ENCODE measurements at regions not wholly inside any gene's neighbourhood (a gene's known extent, or its start where the extent isn't known, plus 50 kb on each side); places are given as distances from the start of the nearest gene placed in this dataset.

DNA sequence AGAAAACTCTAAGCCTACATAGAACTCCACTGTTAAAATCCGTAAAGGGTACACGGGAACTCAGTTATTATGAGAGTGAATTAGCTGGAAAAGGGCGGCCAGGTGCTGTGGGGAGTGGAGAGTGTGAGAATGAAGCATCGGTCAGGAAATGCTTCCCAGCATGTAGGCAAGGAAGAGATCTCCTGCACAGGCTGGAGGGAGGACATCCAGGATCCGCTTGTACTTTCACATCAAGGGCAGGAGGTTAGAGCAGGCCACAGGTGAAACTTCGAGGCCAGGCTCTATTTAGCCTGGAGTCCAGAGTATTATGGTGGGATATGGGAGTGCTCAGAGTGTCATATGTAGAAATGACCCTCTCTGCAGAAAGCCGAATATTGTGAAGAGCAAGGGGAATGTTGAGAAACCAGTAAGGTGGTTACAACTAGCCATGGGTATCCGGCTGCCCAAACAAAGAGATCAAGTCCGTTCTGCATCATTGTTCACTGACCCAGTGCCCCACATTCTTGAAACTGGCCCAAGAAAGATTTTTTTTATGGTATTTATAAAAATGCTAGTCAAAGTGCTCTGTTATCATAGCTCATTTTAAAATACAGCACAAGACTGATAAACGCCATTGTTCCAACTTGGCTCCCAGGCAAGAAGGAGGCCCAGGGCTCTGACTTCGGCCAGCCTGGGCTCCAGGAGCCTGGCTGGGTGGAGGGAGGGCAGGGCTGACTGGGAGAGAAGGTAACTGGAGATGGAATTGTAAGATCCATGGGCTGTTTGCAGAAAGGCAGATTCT, 79.4 kb upstream of the HIF1A start:
- WGBS, 10 experiments = 78 to 90% (median 81%) methylated on average over 1 to 11 of the region's 11 CpGs; no CpG with 5 or more reads in 1 of the 10 experiments

DNA sequence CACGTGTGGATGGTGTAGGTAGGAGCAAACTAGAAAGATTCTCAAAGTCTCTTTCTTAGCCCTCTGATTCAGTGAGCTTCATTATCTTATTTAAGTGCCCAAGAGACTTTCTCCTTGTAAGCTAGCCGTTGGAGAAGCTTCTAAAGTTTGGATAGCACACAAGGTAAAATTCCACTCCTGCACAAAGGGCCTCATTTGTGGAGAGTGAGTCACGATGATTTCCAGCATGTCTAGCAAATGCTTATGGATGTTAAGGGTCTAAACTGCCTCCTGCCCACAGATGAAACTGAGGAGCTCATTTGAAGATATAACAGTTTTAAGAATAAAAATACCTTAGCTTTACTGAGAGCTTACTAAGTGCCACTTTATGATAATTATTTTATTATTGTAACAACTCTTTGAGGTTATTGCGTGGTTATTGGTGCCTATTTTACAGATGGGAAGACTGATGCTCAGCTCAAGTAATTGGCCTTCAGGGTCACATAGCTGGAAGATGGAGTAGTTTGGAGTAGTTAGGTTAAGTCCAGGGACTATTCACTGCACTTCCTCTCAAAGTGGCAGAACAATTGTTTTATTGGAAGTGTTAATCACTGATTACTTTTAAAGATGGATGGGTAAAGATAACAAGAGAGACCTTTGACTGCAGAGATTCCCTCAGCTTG, 78.7 kb upstream of the HIF1A start:
- in situ Hi-C loops (cut with MboI; ENCODE audit: low pct_unique_long_range_greater_than_20kb in 2 of 9, low sequenced_read_pairs in 9 of 9, unreplicated experiment in 9 of 9) = no loop called here
- 30 to 100% (median 80%) methylated on average over 1 to 4 of the region's 4 CpGs; no CpG with 5 or more reads in 2 of the 10 experiments for WGBS, 10 experiments
- Histone ChIP-seq H3K4me3 (no peak overlapping the region), H3K27ac (no peak overlapping the region), H3K4me1 (replicated peaks in 1 of 2) (no peaks in the 10 kb centered on the region)
- ATAC-seq (replicated peaks in 6 of 8) = no peak

More for the DNA sequence above, 79.4 kb upstream of the HIF1A start:
- no peak overlapping the region for H3K27ac ChIP-seq
- no peak for ATAC-seq (replicated peaks in 6 of 8)
- in situ Hi-C loops (cut with MboI; ENCODE audit: low pct_unique_long_range_greater_than_20kb in 2 of 9, low sequenced_read_pairs in 9 of 9, unreplicated experiment in 9 of 9) = no loop called here
- H3K4me3 ChIP-seq = no peak overlapping the region
- no peaks in the 10 kb centered on the region for H3K4me1 ChIP-seq (replicated peaks in 1 of 2)

DNA sequence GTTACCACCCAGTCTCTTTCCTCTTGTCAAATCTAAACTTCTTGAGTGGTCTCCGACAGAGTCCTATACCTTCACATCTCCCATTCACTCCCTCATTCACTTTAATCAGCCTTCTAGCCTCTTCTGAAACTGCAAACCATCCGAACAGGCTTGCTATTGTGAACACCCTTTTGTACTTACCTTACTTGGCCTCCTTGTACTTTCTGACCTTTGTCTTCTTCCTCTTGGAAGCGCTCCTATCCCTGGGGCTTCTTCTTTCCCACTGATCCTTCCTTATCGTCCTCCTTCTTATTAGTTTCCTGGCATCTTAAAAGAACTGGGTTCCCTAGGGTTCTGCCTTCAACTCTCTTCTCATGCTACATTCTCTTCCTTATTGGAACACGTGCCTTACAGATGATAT, 76.9 kb upstream of the HIF1A start:
- no peak overlapping the region for H3K4me3 ChIP-seq
- no peak overlapping the region for H3K27ac ChIP-seq
- no peak for ATAC-seq (replicated peaks in 6 of 8)
- no peaks in the 10 kb centered on the region for H3K4me1 ChIP-seq (replicated peaks in 1 of 2)
- in situ Hi-C loops (cut with MboI; ENCODE audit: low pct_unique_long_range_greater_than_20kb in 2 of 9, low sequenced_read_pairs in 9 of 9, unreplicated experiment in 9 of 9) = no loop called here
- 47 to 97% (median 86%) methylated on average over 2 to 5 of the region's 5 CpGs for WGBS, 10 experiments

DNA sequence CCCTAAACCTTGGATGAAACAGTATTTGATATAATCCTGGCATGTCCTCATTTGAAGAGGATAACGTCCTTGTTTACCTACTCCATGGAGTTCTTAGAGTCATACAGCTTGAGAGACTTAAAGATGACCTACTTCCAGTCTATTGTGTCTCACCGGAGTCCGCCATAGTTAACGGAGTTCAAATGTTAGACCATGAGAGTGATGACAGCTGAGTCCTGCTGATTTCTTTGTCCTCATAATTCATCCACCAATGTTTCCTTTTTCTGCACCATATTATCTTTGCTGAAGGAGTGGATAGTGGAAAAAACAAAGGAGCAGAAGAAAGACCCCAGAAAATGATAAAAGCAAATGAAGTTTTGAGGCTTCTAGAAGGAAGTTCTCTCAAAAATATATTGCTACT, 75.8 kb upstream of the HIF1A start:
- H3K27ac ChIP-seq = no peak overlapping the region
- 67 to 93% (median 84%) methylated on average over 2 to 4 of the region's 4 CpGs; no CpG with 5 or more reads in 2 of the 10 experiments for WGBS, 10 experiments
- no peaks in the 10 kb centered on the region for H3K4me1 ChIP-seq (replicated peaks in 1 of 2)
- in situ Hi-C loops (cut with MboI; ENCODE audit: low pct_unique_long_range_greater_than_20kb in 2 of 9, low sequenced_read_pairs in 9 of 9, unreplicated experiment in 9 of 9) = no loop called here
- ATAC-seq (replicated peaks in 6 of 8) = no peak
- H3K4me3 ChIP-seq = no peak overlapping the region

DNA sequence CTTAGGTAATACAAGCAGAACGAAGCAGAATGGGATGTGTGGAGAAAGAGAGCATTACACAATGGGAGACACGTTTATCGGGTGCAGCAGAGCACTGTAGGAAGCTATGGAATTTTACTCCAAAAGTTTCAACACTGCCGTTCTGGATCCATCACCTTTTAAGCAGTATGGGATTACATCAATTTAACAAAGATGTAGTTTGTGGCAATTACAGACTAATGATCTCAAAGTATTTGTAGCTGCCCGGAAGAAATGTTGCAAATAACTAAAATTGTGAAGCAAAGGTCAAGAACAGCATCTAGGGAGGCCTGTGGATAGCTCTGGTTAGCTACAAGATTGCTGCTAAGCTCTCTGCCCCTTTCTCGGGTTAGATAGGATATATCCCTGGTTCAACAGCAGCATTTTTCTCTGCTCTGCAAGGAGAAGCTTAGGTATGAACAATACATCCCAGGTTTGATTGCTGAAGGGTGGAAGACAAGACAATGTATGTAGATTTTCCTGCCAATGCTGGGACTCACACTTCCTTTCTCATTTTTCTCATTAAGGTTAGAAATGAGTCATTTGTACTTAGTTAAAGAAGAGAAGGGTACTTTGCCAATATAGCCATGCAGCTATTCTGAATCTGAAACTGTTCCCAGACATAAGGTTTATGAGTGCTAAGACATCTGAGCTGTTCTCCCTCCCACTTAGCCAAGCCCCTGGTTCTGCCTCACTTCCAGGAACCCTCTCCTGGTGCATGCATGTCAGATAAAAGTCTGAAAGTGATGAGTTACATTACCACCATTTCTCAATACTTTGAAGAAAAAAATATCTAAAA, 75.0 kb upstream of the HIF1A start:
- in situ Hi-C loops (cut with MboI; ENCODE audit: low pct_unique_long_range_greater_than_20kb in 2 of 9, low sequenced_read_pairs in 9 of 9, unreplicated experiment in 9 of 9) = no loop called here
- H3K4me3 ChIP-seq = no peak overlapping the region
- no peak overlapping the region for H3K27ac ChIP-seq
- H3K4me1 ChIP-seq (replicated peaks in 1 of 2) = peaks cover 0 to 4% of the 10 kb centered on the region in 2 donors
- 17 to 92% (median 83%) methylated on average over 2 to 6 of the region's 6 CpGs; no CpG with 5 or more reads in 1 of the 10 experiments for WGBS, 10 experiments
- ATAC-seq (replicated peaks in 6 of 8) = peak in 3 of 8 experiments; percentile 78 to 90 (median 80)

DNA sequence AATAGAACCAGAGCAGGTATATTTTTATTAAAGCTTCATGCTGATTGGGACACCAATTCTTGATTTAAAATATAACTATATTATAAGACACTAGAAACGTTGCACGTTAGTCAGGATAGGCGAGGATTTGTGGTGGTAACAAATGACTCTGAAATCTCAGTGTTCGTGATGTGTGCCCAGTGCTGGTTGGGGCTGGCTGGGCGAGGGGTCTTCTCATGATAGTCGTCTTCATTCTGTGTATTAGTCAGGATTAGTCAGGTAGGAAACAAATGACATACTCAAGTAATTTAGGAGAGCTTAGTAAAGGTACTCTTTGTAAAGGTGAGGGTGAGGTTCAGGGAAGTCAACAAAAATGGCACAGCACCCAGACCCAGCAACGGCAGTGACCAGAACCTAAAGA, 73.9 kb upstream of the HIF1A start:
- H3K27ac ChIP-seq = no peak overlapping the region
- in situ Hi-C loops (cut with MboI; ENCODE audit: low pct_unique_long_range_greater_than_20kb in 2 of 9, low sequenced_read_pairs in 9 of 9, unreplicated experiment in 9 of 9) = no loop called here
- peaks cover 0 to 4% of the 10 kb centered on the region in 2 donors for H3K4me1 ChIP-seq (replicated peaks in 1 of 2)
- ATAC-seq (replicated peaks in 6 of 8) = no peak
- 50 to 95% (median 81%) methylated on average over 2 to 7 of the region's 7 CpGs; no CpG with 5 or more reads in 2 of the 10 experiments for WGBS, 10 experiments
- H3K4me3 ChIP-seq = no peak overlapping the region

DNA sequence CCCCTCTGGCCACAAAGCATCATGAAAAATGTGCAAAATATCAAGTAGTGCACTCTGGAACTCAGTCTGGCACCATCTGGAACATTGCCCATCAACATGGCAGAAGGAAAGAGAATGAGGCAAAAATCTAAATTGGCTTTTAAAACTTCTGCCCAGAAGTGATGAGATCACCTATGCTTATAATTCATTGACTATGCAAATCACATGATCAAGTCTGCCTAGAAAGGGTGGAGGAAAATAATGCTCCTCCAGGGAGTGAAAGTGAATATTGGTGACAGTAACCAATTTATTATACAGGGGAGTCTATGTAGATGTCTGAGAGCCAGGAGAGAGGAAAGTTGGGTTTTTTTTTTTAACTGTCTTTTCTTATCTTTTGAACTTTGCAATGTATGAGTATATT, 73.3 kb upstream of the HIF1A start:
- peaks cover 0 to 4% of the 10 kb centered on the region in 2 donors for H3K4me1 ChIP-seq (replicated peaks in 1 of 2)
- in situ Hi-C loops (cut with MboI; ENCODE audit: low pct_unique_long_range_greater_than_20kb in 2 of 9, low sequenced_read_pairs in 9 of 9, unreplicated experiment in 9 of 9) = no loop called here
- no peak overlapping the region for H3K27ac ChIP-seq

DNA sequence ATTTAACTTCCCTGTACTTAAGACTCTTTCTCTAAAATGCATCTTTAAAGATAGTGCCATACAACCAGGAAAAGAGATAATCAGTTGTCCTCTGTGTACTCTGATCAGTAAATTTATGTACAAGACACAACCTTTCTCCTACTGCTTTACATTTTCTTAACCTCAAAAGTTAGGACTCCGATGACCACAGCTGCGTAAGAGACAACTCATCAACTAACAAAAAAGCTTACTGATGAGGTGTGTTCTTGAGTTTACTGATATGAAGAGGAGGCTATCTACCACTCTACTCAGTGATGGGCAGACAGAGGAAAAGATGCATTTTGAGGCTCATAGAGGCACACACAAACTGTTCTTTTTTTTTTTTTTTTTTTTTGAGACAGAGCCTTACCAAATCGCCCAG, 71.4 kb upstream of the HIF1A start:
- 67 to 100% (median 89%) methylated on average over 1 to 2 of the region's 3 CpGs; no CpG with 5 or more reads in 2 of the 10 experiments for WGBS, 10 experiments
- ATAC-seq (replicated peaks in 6 of 8) = no peak
- in situ Hi-C loops (cut with MboI; ENCODE audit: low pct_unique_long_range_greater_than_20kb in 2 of 9, low sequenced_read_pairs in 9 of 9, unreplicated experiment in 9 of 9) = no loop called here
- Histone ChIP-seq H3K27ac (no peak overlapping the region), H3K4me3 (no peak overlapping the region), H3K4me1 (replicated peaks in 1 of 2) (peaks cover 0 to 11% of the 10 kb centered on the region in 2 donors)

More for the DNA sequence above, 73.3 kb upstream of the HIF1A start:
- no peak overlapping the region for H3K4me3 ChIP-seq
- peak in 3 of 8 experiments; percentile 34 to 63 (median 62) for ATAC-seq (replicated peaks in 6 of 8)

DNA sequence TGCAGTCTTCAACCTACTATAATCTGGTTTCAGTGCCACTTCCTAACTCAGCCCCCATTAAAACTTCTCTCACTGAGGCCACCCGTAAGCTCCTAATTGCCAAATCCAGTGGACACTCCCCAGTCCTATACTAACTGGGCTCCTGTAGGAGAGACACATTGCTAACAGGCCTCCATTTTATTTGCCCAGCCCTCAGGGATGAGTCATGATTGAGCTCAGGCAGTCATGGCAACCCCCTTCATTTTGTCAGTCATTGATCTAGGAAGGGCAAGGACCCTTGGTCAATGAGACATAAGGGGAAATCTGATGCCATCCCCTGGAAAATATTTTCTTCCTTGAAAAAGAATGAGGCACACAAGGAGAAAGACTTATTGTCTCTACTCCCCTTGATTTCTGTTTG, 70.1 kb upstream of the HIF1A start:
- peak in 6 of 8 experiments; percentile 45 to 88 (median 50) for ATAC-seq (replicated peaks in 6 of 8)
- WGBS, 10 experiments = 50 to 100% (median 67%) methylated on average over 1 of the region's 1 CpG; no CpG with 5 or more reads in 5 of the 10 experiments
- no peak overlapping the region for H3K27ac ChIP-seq
- H3K4me1 ChIP-seq (replicated peaks in 1 of 2) = peaks cover 0 to 11% of the 10 kb centered on the region in 2 donors
- H3K4me3 ChIP-seq = no peak overlapping the region
- in situ Hi-C loops (cut with MboI; ENCODE audit: low pct_unique_long_range_greater_than_20kb in 2 of 9, low sequenced_read_pairs in 9 of 9, unreplicated experiment in 9 of 9) = no loop called here

DNA sequence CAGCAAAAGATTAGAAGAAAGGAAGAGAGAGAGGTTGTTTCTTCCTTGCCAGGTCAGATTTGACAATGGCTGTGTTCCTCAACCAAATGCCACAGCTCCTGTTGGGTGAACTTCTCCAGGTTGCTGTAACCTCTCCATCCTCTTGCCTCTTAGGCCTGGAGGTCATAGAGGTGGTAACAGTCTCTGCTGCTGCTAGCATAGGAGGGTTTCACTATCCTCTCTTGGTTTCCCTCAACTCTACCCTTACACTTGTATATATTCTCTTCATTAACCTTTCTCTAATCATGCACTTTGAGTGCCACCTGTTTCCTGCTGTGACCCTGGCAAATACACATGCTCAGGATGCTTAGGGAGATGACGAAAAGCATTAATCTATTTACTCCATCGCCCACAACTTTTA, 67.7 kb upstream of the HIF1A start:
- WGBS, 10 experiments = 58 to 100% (median 92%) methylated on average over 1 to 2 of the region's 2 CpGs; no CpG with 5 or more reads in 3 of the 10 experiments
- no peak overlapping the region for H3K4me3 ChIP-seq
- ATAC-seq (replicated peaks in 6 of 8) = no peak
- no peak overlapping the region for H3K27ac ChIP-seq
- H3K4me1 ChIP-seq (replicated peaks in 1 of 2) = peaks cover 0 to 11% of the 10 kb centered on the region in 2 donors
- in situ Hi-C loops (cut with MboI; ENCODE audit: low pct_unique_long_range_greater_than_20kb in 2 of 9, low sequenced_read_pairs in 9 of 9, unreplicated experiment in 9 of 9) = no loop called here

DNA sequence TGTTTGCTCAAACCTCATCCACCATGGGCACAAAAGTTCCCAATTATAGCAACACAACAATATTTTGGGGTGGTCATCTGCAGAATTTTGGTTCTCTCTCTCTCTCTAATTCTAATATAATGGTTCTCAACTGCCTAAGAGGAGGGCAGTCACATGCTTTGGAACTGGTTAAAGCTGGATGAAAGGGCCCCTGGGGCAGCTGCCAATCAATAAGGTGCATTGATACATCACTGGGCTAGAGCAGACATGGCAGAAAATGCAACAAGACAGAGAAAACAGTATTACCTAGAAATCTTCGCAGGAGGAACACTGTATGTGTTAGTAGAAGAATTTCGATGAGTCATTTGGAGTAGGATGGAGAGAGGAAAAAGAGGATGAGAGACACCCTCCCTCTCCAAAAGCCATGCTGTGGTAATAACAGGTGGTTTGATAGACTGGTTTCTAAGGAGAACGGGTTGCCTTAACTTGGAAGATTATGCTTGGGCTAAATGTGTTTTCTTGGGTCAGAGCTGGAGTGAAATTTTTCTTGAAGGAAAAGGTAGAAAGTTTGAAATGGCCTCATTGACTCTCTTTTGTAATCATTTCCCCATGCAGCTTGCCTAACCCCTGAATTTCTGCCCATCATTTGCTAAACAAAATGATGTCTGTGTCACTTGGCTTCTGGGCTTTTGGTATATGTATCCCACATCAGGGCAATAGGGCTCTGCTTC, 67.1 kb upstream of the HIF1A start:
- ATAC-seq (replicated peaks in 6 of 8) = no peak
- Histone ChIP-seq H3K27ac (no peak overlapping the region), H3K4me1 (replicated peaks in 1 of 2) (peaks cover 0 to 11% of the 10 kb centered on the region in 2 donors), H3K4me3 (no peak overlapping the region)
- in situ Hi-C loops (cut with MboI; ENCODE audit: low pct_unique_long_range_greater_than_20kb in 2 of 9, low sequenced_read_pairs in 9 of 9, unreplicated experiment in 9 of 9) = no loop called here
- WGBS, 10 experiments = 50 to 100% (median 91%) methylated on average over 1 to 2 of the region's 3 CpGs; no CpG with 5 or more reads in 2 of the 10 experiments

DNA sequence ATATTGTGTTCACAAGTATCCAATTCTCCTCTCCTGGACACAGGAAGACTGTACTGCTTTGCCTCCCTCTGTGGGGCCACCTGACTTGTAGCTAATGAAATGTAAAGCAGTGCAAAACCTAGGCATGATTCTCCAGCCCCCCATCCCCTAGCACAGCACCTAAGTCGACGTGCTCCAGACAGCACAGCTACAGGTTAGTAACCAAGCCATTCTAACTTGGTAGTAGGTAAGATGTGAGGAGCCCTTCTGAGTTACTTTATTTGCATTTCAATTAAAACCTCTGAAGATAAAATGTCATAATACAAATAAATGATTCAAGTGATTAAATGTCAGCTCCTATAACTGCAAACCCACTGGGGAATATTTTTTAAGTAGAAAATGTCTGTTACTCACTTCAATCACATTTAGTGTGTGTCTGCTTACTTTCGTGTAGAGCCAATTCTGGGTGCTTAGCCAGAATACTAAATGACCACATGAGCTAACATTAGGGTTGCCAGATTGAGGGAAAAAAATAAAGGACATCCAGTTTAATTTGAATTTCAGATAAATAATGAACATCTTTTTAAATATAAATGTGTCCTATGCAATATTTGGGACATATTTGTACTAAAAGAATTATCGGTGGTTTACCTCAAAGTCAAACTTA, 64.8 kb upstream of the HIF1A start:
- in situ Hi-C loops (cut with MboI; ENCODE audit: low pct_unique_long_range_greater_than_20kb in 2 of 9, low sequenced_read_pairs in 9 of 9, unreplicated experiment in 9 of 9) = no loop called here
- H3K4me1 ChIP-seq (replicated peaks in 1 of 2) = peaks cover 0 to 8% of the 10 kb centered on the region in 2 donors
- no peak overlapping the region for H3K4me3 ChIP-seq
- WGBS, 10 experiments = 69 to 95% (median 83%) methylated on average over 2 to 4 of the region's 4 CpGs; no CpG with 5 or more reads in 1 of the 10 experiments
- ATAC-seq (replicated peaks in 6 of 8) = no peak
- no peak overlapping the region for H3K27ac ChIP-seq

All from motor neuron (in vitro differentiated cells).